SK-N-SH (cell line): ENCODE measurements at regions not wholly inside any gene's neighbourhood (a gene's known extent, or its start where the extent isn't known, plus 50 kb on each side); places are given as distances from the start of the nearest gene placed in this dataset.

Experiments
- CTCF ChIA-PET: fragments of 300-600, 350-600 bp; formaldehyde crosslinking; extraction: SDS; loops from one replicate; lab custom pipeline; 2021; lab: Yijun Ruan, JAX
- POLR2A ChIA-PET: fragments of 350-600 bp; sonication (Branson Sonifier 250); formaldehyde crosslinking; extraction: SDS; loops from one replicate; lab custom pipeline; 2020; ENCODE audit warnings: antibody characterized with exemption, inconsistent platforms; lab: Yijun Ruan, JAX
- DNase-seq: peaks from one replicate; pipeline ENCODE4 v3.0.0; 2012
- H2AFZ ChIP-seq: fragments of 200-600 bp; sonication (generic); 2 replicates; pipeline ENCODE4 v1.8.1; 2016; ENCODE audit warnings: antibody characterized with exemption, mild to moderate bottlenecking, low read depth
- H3F3A ChIP-seq: fragments of 200-600 bp; sonication (generic); replicated peaks from 2 replicates; pipeline ENCODE3; 2016; ENCODE audit warnings: antibody characterized with exemption, mild to moderate bottlenecking; ENCODE audit not compliant: insufficient read depth
- H3K27ac ChIP-seq, 2 experiments: fragments of 200-500 bp in 1 of 2; fragments of 200-600 bp in 1 of 2; sonication (Bioruptor generic) in 1 of 2; sonication (generic), shearing (Covaris generic) in 1 of 2; 2 replicates each; pipeline versions ENCODE4 v1.5.1 to v1.6.1; 2014 to 2016; ENCODE audit warnings: low read depth in 2 of 2, inconsistent platforms in 1 of 2, low read length in 1 of 2, mild to moderate bottlenecking in 1 of 2, mixed read lengths in 1 of 2
- H3K27me3 ChIP-seq: fragments of 200-600 bp; sonication (generic), shearing (Covaris generic); 2 replicates; pipeline ENCODE4 v1.6.1; 2016; ENCODE audit warnings: mixed run types; ENCODE audit not compliant: insufficient read depth
- H3K36me3 ChIP-seq, 2 experiments: fragments of 200-500 bp in 1 of 2; fragments of 200-600 bp in 1 of 2; sonication (Bioruptor generic) in 1 of 2; sonication (generic) in 1 of 2; replicated peaks in 1 of 2; 2 replicates each; pipeline versions ENCODE3 to v1.5.1; 2014 to 2016; ENCODE audit warnings: low read length in 1 of 2, mild to moderate bottlenecking in 1 of 2; ENCODE audit not compliant: insufficient read depth in 2 of 2, control insufficient read depth in 1 of 2
- H3K4me1 ChIP-seq, 2 experiments: fragments of 200-500 bp in 1 of 2; fragments of 200-600 bp in 1 of 2; sonication (Bioruptor generic) in 1 of 2; sonication (generic), shearing (Covaris generic) in 1 of 2; 2 replicates each; pipeline versions ENCODE4 v1.5.1 to v1.6.1; 2014 to 2016; ENCODE audit warnings: low read depth in 1 of 2, low read length in 1 of 2, mixed run types in 1 of 2; ENCODE audit not compliant: insufficient read depth in 2 of 2, control insufficient read depth in 1 of 2
- H3K4me2 ChIP-seq: fragments of 200-600 bp; sonication (generic), shearing (Covaris generic); 2 replicates; pipeline ENCODE4 v1.6.1; 2017; ENCODE audit warnings: mixed run types
- H3K4me3 ChIP-seq, 2 experiments: fragments of 200-500 bp in 1 of 2; fragments of 200-600 bp in 1 of 2; sonication (Bioruptor generic) in 1 of 2; sonication (generic), shearing (Covaris generic) in 1 of 2; 2 replicates each; pipeline versions ENCODE4 v1.5.1 to v1.8.1; 2014 to 2016; ENCODE audit warnings: low read depth in 2 of 2, inconsistent platforms in 1 of 2, low read length in 1 of 2, mild to moderate bottlenecking in 1 of 2, mixed read lengths in 1 of 2, moderate library complexity in 1 of 2
- H3K79me2 ChIP-seq: fragments of 200-600 bp; sonication (generic); 2 replicates; pipeline ENCODE4 v1.8.1; 2017; ENCODE audit warnings: mild to moderate bottlenecking; ENCODE audit not compliant: insufficient read depth
- H3K9ac ChIP-seq: fragments of 200-600 bp; sonication (generic); 2 replicates; pipeline ENCODE4 v1.6.1; 2017; ENCODE audit warnings: mixed run types
- H3K9me2 ChIP-seq: fragments of 200-600 bp; sonication (generic); 2 replicates; pipeline ENCODE4 v1.6.1; 2017; ENCODE audit warnings: mixed run types
- H3K9me3 ChIP-seq: fragments of 200-600 bp; sonication (generic); 2 replicates; pipeline ENCODE4 v1.6.1; 2017; ENCODE audit warnings: mixed run types, mild to moderate bottlenecking, moderate library complexity
- H4K20me1 ChIP-seq: fragments of 200-600 bp; sonication (generic); 2 replicates; pipeline ENCODE4 v1.6.1; 2017; ENCODE audit warnings: mild to moderate bottlenecking, mixed run types; ENCODE audit not compliant: insufficient read depth
- CTCF ChIP-seq: fragments of 200-600 bp; sonication (generic); IDR thresholded peaks from 2 replicates; pipeline ENCODE4 v1.6.1; 2017; ENCODE audit warnings: antibody characterized with exemption, mild to moderate bottlenecking, moderate library complexity
- ELF1 ChIP-seq: IDR thresholded peaks from 2 replicates; pipeline ENCODE4 v1.4.0; 2012
- EP300 ChIP-seq, 2 experiments: IDR thresholded peaks; 2 replicates each; pipeline versions ENCODE4 v1.4.0 to v1.6.1; 2012; ENCODE audit warnings: borderline replicate concordance in 1 of 2, low read depth in 1 of 2, low read length in 1 of 2
- FOSL2 ChIP-seq: IDR thresholded peaks from 2 replicates; pipeline ENCODE4 v1.4.0; 2012; ENCODE audit warnings: low read depth, mild to moderate bottlenecking, moderate library complexity, borderline replicate concordance
- FOXJ3 ChIP-seq: sonication (generic); formaldehyde crosslinking; IDR thresholded peaks from 2 replicates; pipeline ENCODE4 v1.5.1; 2020; ENCODE audit warnings: mild to moderate bottlenecking, missing genetic modification reagents
- FOXM1 ChIP-seq: IDR thresholded peaks from 2 replicates; pipeline ENCODE4 v1.4.0; 2012; ENCODE audit warnings: low read depth, mild to moderate bottlenecking
- GATA2 ChIP-seq: sonication (generic); formaldehyde crosslinking; IDR thresholded peaks from 2 replicates; pipeline ENCODE4 v1.5.0; 2020; ENCODE audit warnings: mild to moderate bottlenecking, missing genetic modification reagents
- MAX ChIP-seq: IDR thresholded peaks from 2 replicates; pipeline ENCODE4 v1.4.0; 2012; ENCODE audit warnings: low read depth
- NRF1 ChIP-seq: IDR thresholded peaks from 2 replicates; pipeline ENCODE4 v1.6.1; 2012; ENCODE audit warnings: low read depth, mild to moderate bottlenecking, low read length
- POLR2AphosphoS5 ChIP-seq: IDR thresholded peaks from 2 replicates; pipeline ENCODE4 v1.6.1; 2012; ENCODE audit warnings: low read depth, low read length
- RAD21 ChIP-seq: IDR thresholded peaks from 2 replicates; pipeline ENCODE4 v1.6.1; 2012; ENCODE audit warnings: mild to moderate bottlenecking, low read length
- RCOR1 ChIP-seq: fragments of 150-350 bp; IDR thresholded peaks from 2 replicates; pipeline ENCODE4 v1.6.1; 2017; ENCODE audit warnings: antibody characterized with exemption, low read length
- REST ChIP-seq: IDR thresholded peaks from 2 replicates; pipeline ENCODE4 v1.6.1; 2012; ENCODE audit warnings: mild to moderate bottlenecking, low read depth, low read length, moderate library complexity
- RXRA ChIP-seq: IDR thresholded peaks from 2 replicates; pipeline ENCODE4 v1.4.0; 2012; ENCODE audit warnings: low read depth, mild to moderate bottlenecking, borderline replicate concordance
- SIN3A ChIP-seq: IDR thresholded peaks from 2 replicates; pipeline ENCODE4 v1.6.1; 2012; ENCODE audit warnings: low read depth, mild to moderate bottlenecking, low read length, moderate library complexity, borderline replicate concordance
- TAF1 ChIP-seq: IDR thresholded peaks from 2 replicates; pipeline ENCODE4 v1.6.1; 2012; ENCODE audit warnings: low read depth, mild to moderate bottlenecking, low read length, moderate library complexity, borderline replicate concordance
- TEAD4 ChIP-seq: IDR thresholded peaks from 2 replicates; pipeline ENCODE4 v1.4.0; 2012; ENCODE audit warnings: mild to moderate bottlenecking, borderline replicate concordance; ENCODE audit not compliant: insufficient read depth
- USF2 ChIP-seq: fragments of 150-350 bp; IDR thresholded peaks from 2 replicates; pipeline ENCODE4 v1.6.1; 2017; ENCODE audit warnings: antibody characterized with exemption, low read length, low read depth, borderline replicate concordance
- YY1 ChIP-seq: IDR thresholded peaks from 2 replicates; pipeline ENCODE4 v1.4.0; 2012; ENCODE audit warnings: low read depth, mild to moderate bottlenecking
- WGBS: methylation state at CpG from one replicate; pipeline ENCODE4 v1.1.6; 2017; ENCODE audit warnings: low lambda C conversion rate; 5-methylcytosine and 5-hydroxymethylcytosine counted together

GRCh38 chr2:186940463-186940862 is 91.5 kb upstream of the ZSWIM2 start:
- TF ChIP-seq YY1 (no peak), RAD21 (no peak), RCOR1 (no peak), TEAD4 (no peak), GATA2 (CRISPR knock-in tag) (no peak), MAX (no peak), FOXJ3 (no peak), TAF1 (no peak), ELF1 (no peak), RXRA (no peak), REST (no peak), EP300 (IDR thresholded peaks at IDR 0.05; ENCODE audit: borderline replicate concordance in 1 of 2, low read depth in 1 of 2, low read length in 1 of 2) (no peak), POLR2AphosphoS5 (no peak), NRF1 (no peak), CTCF (no peak), FOSL2 (no peak), SIN3A (no peak), FOXM1 (no peak), USF2 (no peak)
- TF ChIP-seq, all 33 proteins: peak for 0
- Histone ChIP-seq H3K9me2 (no peaks in the 10 kb centered on the region), H4K20me1 (no peaks in the 10 kb centered on the region), H3F3A (no peaks in the 10 kb centered on the region), H3K4me3 (no peak overlapping the region), H3K79me2 (no peaks in the 10 kb centered on the region), H3K4me1 (no peaks in the 10 kb centered on the region), H3K27ac (no peak overlapping the region), H3K9ac (no peak overlapping the region), H3K27me3 (no peaks in the 10 kb centered on the region), H3K4me2 (no peak overlapping the region), H3K9me3 (no peaks in the 10 kb centered on the region), H2AFZ (no peak overlapping the region), H3K36me3 (no peaks in the 10 kb centered on the region)
- WGBS: 59% methylated on average over 2 of the region's 2 CpGs
- ChIA-PET POLR2A (no interaction called here), CTCF (no interaction called here)
- no peak for DNase-seq
